ENCODE measurements at regions not wholly inside any gene's neighbourhood (a gene's known extent, or its start where the extent isn't known, plus 50 kb on each side); places are given as distances from the start of the nearest gene placed in this dataset.
"Not testable (repeated sequence)": the region's sequence is repeated elsewhere in the genome, so short reads cannot be mapped to it uniquely, and the experiment has no call there.

DNA sequence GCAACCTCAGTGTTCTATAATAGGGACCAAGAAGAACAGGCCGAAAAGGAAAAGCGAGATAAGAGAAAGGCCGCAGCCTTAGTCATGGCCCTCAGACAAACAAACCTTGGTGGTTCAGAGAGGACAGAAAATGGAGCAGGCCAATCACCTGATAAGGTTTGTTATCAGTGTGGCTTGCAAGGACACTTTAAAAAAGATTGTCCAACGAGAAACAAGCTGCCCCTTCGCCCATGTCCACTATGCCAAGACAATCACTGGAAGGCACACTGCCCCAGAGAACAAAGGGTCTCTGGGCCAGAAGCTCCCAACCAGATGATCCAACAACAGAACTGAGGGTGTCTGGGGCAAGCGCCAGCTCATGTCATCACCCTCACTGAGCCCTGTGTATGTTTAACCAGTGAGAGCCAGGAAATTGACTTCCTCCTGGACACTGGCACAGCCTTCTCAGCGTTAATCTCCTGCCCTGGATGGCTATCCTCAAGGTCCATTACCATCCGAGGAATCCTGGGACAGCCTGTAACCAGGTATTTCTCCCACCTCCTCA lies 334.8 kb upstream of the SLITRK5 start:
- not testable (repeated sequence) for DNase-seq (ENCODE audit: low read depth, low spot score)

DNA sequence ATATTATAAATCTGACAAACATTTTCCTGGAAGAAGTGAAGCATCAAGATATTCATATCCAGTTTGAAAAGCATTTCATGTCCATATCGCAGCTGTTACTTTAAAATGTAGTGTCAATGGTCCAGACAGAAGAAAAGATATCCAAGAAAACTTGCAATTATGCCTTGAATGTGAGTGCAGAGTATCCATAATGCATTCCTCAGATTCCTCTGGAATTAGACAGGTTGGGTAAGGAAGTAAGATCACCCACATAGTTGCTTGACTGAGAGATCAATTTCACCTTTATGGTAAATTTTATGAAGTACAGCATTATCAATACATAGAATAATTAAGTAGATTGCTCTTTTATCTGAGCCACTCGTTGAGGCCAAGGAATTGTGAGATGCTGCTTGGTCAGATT lies 327.0 kb upstream of the SLITRK5 start:
- DNase-seq (ENCODE audit: low read depth, low spot score) = no peak

DNA sequence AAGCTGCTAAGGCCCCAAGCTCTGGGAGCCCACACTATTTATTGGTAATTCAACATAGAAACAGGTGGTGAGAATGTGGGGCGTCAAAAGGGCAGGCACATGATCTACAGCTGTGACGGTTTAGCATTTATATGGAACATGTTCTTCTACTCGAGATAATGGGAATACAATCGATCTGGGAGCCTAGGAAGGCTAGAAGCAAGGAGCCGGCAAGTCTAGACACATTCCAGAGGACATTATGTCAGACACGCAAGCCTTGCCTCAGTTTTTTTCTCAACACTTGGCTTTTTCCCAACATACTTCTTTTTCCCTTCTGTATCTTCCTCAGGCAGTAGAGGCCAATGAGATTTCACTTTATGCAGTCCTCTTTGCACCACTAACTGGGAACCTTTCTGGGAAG lies 315.7 kb upstream of the SLITRK5 start:
- DNase-seq (ENCODE audit: low read depth, low spot score) = no peak

DNA sequence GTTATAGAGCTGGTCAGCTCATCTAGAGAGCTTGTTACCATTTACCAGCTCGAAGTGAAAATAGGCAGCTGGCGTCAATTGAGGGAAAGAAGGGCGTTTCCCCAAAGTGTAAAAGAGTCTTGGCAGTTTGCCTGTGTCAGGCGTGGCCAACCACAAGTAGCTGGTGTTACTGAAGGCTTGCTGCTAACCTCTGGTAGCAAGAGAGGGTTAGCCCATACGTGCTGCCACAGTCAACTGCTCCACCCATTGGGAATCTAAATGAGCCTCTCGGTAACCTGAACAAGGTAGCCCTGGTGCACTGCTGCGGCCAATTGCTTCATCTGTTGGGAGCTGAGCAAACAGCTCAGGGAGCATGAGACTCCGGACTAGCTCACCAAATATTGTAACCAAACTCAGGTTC lies 314.9 kb upstream of the SLITRK5 start:
- DNase-seq (ENCODE audit: low read depth, low spot score) = no peak

DNA sequence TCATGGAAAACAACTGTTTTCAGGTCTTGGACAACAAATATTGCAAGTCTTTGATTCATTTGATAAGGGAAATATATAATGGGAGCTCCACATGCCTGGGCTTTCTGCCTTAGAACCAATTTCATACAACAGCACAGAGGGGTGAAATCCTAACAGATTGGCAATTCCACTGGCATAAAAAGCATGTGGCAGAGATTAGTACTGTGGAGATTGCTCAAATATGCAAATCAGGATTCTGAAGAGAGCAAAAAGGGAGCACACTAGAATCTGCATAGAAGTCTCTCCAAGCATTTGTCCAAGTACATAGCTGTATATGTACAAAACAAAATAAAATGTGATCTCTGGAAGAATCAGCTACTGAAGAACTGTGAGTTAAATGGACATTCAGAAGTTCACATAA lies 312.9 kb upstream of the SLITRK5 start:
- DNase-seq (ENCODE audit: low read depth, low spot score) = no peak

DNA sequence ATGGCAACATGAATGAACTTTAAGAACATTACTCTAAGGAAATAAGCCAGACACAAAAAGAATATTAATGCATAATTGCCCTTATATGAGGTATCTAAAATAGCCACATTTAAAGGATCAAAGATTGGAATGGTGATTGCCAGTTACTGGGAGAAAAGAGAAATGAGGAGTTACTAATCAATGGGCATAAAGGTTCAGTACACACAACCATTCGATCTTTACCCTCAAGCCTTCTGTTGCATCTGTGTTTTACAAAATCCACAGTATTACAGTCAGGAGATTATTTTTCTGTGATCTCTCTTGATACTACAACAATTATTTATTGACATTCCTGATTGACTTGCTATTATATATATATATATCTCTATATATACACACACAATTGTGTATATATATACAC lies 310.0 kb upstream of the SLITRK5 start:
- DNase-seq (ENCODE audit: low read depth, low spot score) = no peak

DNA sequence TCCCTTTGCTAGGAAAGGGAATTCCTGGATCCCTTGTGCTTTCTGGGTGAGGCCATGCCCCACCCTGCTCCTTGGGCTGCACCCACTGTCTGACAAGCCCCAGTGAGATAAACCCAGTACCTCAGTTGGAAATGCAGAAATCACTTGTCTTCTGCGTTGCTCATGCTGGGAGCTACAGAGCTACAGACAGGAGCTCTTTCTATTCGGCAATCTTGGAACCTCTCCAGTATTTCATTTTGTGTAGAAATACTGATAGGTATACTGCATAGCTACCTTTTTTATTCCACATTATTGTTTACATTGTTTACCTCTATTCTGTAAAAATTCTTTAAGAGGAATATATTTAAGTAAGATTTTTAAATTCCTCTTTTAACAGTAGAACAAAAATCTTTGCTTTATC lies 302.5 kb upstream of the SLITRK5 start:
- DNase-seq (ENCODE audit: low read depth, low spot score) = no peak

DNA sequence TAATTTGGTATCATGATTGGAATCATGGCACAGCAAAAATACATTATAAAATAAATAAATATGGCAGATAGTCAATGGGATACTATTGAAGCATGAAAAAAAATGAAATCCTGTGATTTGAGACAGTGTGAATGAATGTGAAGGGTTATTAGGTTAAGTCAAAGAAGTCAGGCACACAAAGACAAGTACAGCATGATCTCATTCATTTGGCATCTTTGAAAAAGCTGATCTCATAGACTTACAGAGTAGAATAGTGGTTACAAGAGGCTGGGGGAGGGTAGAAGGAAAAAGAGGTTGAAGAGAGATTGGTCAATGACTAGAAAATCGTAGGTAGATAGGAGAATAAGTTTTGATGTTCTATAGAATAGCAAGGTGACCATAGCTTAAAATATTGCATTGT lies 295.1 kb upstream of the SLITRK5 start:
- DNase-seq (ENCODE audit: low read depth, low spot score) = no peak

DNA sequence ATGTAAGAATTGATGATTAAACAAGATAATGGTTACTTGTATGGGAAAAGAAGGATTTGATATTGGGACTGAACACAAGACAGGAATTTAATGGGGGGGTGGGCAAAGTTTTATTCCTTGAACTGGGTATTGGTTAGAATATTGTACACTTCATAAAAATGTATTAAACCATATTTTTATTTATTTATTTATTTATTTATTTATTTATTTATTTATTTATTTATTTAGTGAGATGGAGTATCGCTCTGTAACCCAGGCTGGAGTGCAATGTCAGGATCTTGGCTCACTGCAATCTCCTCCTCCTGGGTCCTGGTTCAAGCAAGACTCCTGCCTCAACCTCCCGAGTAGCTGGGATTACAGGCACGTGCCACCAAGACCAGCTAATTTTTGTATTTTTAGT lies 287.1 kb upstream of the SLITRK5 start:
- no peak for DNase-seq (ENCODE audit: low read depth, low spot score)

DNA sequence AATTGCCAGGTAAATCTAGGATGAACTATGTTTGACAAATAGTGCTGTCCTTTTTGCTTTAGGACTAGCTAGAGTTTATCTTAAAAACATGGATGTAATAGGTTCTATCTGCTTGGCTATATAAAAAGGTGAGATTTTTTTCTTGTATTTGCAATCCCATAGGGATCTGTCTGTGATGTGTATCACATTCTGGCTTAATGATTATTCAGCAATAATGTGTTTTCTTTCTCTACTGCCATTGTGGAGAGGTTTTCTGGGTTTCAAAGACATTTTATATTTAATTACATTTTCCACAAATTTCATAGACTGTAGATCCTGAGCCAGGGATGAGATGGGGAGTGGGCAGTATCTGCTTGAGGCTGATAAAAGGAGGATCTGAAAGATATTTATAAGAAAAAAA lies 277.8 kb upstream of the SLITRK5 start:
- DNase-seq (ENCODE audit: low read depth, low spot score) = no peak

DNA sequence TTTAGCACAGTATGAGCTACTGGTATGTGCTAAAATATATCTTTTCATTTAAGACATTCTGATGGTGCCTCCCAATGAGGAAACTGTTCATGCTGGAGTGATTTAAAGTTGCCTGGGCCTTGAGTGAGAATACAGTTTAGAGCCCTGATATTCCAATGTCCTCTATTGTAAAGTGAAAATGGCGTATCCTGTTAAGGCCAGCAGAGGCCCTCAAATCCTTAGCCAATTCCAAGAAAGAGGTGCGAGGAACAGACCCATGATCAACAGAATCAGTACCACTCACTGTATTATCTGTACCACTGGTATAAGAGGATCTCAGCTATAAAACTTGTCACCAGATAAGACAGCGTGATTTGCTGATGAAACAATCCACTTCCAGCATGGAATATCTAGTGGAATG lies 273.1 kb upstream of the SLITRK5 start:
- no peak for DNase-seq (ENCODE audit: low read depth, low spot score)

DNA sequence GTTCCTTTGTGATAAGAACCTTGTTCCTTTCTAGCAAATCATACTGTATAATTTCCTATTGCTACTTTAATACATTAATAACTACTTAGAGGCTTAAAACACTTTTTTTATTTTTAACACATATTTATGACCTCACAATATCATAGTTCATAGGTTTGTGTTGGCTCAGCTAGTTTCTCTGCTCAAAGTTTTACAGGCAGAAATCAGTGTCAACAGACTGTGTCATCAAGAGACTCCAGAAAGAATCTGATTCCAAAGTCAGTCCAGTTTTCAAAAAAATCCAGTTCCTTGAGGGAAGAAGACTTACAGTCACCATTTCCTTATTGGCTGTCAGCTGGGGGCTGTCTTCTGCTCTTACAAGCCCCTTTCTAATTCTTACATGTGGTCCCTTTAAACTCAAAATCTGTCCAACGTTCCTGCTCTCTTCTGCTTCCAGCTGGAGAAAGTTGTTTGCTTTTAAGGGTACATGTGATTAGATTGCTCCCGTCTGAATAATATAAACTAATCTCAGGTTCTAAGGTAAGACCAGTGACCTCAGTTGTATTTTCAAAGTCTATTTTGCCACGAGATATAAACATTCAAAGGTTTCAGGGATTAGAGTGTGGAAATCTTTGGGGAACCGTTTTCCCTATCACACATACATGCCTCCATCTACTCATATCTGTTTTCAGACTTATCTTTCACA lies 267.3 kb upstream of the SLITRK5 start:
- no peak for DNase-seq (ENCODE audit: low read depth, low spot score)

DNA sequence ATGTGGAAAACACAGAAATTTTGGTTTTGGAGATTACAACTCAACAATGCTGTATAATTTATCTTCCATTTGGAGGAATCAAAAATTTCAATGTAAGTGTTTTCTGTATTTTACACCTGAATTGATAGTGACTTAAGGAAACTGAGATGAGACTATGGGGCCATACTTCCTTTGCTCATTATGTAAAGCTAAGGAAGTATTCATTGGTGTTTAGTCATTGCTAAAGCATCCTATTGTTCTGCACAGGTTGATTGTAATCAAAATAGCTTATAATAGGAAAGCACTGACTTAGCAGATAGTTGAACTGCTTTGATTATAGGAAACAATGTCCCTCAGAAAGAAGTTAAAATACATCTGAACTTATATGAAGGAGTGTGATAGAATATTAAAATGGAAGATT lies 244.4 kb upstream of the SLITRK5 start:
- no peak for DNase-seq (ENCODE audit: low read depth, low spot score)

DNA sequence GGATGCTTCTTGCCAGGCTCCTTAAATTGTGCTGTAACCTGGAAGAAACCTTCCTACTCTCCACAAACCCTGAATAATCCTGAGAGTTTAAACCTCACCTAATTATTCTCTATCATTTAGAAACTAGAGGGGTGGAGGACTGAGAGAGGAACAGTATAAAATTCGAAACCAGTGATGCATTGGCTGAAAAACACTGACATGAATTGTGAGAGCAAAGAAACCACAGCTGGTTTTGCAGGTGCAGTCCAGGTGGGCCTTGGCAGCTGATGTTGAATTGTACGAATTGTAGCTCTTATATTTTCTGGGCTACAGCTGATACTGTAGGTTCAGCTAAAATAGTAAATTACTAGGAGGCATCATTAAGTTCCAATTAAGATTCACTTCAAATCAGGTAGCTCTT lies 227.0 kb upstream of the SLITRK5 start:
- DNase-seq (ENCODE audit: low read depth, low spot score) = no peak

DNA sequence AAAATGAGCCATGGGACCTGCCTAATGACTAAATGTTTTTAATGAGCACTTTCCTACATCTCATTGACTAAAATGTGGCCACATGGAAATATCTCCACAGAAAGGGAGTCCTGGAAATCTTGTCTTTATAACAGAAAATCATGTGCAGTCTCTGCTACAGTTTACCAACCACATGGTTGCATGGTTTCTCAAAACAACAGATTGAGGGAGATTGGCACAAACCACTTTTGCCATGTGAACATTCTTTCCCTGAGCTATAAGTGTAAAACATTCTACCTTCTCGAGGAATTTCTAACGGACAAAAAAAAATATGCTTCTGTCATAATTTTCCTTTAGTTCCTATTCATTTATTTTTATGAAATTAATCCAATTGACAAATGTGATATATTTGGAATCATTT lies 218.9 kb upstream of the SLITRK5 start:
- no peak for DNase-seq (ENCODE audit: low read depth, low spot score)

DNA sequence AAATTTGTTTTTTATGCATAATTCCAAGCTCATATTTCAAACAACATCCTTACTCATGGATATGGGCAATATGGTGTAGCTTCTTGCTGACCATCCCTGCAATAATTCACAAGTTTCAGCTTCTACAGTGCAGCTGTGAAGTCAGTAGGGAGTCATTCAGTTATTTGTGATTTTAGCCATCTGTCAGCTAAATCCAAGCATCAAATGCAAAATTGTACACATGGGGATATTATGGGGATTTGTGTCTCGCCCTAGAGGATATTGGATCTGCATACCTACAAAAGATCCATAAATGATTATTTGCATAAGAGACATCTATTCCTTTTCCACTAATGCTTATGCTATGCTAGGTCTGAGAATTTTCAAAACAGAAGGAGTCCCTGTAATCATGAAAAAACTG lies 217.9 kb upstream of the SLITRK5 start:
- no peak for DNase-seq (ENCODE audit: low read depth, low spot score)

DNA sequence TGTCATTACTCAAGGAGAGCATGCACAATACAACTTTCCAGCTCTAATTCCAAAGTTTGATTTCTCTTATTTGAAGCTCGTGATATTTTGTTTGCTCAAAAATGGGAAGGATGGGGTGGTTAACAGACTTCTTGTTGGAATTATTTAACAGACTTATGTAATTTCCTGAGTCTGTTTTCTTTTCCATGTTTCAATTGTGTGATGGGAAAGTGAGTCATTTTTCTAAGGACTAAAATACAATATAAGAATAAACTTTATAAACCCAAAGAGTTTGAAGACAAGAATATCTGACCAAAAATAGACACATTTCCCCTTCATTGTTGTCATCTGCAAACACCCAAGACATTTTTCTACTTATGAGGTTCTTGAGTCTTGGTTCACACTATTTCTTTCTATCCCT lies 211.8 kb upstream of the SLITRK5 start:
- DNase-seq (ENCODE audit: low read depth, low spot score) = no peak

DNA sequence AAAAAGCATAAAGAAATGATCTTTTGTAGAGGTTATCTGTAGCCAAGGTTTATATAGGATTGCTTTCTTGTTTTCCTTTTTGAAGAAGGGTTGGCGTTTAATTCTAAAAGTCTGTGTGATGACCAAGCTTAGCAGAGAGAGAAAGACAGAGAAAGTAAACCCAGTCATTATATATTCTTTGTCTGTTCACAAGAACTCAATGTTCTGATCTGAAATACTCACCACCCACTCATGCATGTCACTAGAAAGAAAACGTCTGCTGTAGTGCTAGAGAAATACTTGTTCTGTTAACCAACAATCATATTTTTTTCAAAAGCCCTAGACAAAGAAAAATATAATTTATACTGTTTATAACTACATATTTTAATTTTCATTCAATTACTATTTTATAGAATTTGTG lies 173.7 kb upstream of the SLITRK5 start:
- DNase-seq (ENCODE audit: low read depth, low spot score) = no peak

DNA sequence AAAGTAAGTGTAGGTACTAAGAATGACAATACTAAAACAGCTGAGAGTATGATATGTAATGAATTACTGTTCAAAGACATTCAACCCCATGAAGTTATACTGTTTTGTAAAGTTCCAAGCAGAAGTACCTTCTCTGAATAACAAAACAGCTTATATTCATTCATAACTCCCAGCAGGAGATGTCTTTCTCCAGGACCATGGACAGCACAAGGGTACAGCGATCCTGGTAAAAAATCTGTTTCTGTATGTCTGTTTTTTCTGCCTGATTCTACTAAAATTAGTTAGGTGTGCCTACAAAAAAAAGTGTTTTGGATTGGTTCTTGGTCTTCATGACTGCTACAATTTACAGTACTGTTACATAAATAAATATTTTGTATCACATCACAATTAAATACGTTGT lies 172.5 kb upstream of the SLITRK5 start:
- DNase-seq (ENCODE audit: low read depth, low spot score) = no peak

DNA sequence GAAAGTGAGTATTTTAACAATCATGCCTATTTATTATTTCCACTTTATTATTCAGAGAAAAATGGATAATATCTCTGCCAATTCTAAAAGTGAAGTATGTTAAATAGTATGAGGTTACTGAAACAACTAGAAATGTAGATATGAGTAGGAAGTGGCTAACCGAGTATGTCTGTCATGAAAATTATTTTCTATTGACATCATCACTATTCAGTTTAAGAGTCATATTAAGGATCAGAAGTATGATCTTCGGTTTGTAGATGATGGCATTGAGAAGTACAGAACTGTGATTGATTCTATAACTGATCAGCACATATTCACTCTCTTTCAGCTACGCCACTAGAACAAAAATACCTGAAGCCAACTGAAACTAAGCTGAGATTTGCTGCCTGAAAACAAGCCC lies 146.4 kb upstream of the SLITRK5 start:
- DNase-seq (ENCODE audit: low read depth, low spot score) = no peak

DNA sequence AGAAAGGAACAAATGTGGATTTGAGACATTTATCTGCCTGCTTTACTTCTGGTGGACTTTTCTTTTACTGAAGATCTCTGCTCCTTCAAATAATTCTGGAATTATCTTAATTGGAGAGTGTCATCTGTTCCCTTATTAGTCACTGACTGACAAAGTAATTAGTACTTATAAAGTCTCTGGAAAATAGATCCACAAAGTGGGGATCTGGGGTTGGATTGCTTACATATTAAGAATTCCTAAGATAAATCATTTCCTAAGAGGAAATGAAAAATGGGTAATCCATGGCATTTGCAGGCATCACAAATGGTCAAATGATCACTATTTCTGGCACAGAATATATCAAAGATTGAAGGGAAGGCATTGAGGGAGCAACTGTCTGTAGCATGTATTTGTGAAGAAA lies 137.4 kb upstream of the SLITRK5 start:
- no peak for DNase-seq (ENCODE audit: low read depth, low spot score)

DNA sequence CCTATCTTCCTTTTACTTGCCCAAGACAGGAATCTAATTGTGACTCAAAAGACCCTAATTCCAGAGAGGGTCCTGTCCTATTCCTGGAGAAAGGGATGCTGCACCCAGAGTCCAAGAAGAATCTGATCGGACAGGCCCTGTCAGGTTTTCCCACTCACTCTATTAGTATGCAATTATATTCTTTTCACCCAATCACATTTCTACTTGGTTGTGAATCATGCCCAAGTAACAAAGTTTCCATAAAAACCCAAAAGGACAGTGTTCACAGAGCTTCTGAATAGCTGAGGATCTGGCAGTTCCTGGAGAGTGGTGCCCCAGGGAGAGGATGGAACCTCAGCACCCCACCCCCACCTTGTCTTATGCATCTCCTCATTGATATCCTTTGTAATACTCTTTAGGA lies 135.3 kb upstream of the SLITRK5 start:
- no peak for DNase-seq (ENCODE audit: low read depth, low spot score)

DNA sequence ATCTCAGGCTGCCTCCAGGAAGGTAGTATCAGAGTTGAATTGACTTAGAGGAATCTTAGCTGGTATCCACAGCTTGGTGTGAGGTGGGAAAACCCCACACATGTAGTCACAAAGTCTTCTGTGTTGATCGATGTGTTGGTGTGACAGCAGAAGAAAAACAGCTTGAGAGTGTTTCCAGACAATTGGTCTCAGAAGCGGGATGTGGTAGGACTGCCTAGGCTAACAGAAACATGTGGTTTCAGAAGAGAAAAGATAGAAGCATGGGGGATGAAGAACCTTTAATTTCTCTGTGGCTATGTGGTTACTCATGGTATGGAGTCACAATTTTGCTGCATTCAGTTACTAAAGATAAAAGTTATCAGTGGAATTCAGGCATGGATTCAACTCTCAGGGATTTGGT lies 134.7 kb upstream of the SLITRK5 start:
- no peak for DNase-seq (ENCODE audit: low read depth, low spot score)

DNA sequence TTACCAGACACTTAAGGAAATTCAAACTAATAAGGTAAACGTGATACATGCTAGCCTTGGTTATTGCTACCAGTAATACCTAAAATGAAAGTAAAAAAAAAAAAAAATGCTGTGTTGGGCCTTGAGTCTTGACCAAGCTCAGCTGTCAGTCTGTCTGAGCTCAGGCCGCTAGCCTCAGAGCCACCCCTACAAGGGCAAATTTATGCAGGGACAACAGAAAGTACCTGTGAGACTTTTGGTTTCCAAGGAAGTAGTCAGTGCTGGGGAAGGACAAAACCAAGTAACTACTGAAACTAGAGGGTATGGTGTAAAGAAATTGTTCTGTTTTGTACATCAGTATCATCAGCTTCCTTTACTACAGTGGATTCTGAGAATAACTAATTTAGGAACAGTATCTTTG lies 134.3 kb upstream of the SLITRK5 start:
- DNase-seq (ENCODE audit: low read depth, low spot score) = no peak

All from brain pericyte (primary cell).